ENCODE measurements at regions not wholly inside any gene's neighbourhood (a gene's known extent, or its start where the extent isn't known, plus 50 kb on each side); places are given as distances from the start of the nearest gene placed in this dataset.

DNA sequence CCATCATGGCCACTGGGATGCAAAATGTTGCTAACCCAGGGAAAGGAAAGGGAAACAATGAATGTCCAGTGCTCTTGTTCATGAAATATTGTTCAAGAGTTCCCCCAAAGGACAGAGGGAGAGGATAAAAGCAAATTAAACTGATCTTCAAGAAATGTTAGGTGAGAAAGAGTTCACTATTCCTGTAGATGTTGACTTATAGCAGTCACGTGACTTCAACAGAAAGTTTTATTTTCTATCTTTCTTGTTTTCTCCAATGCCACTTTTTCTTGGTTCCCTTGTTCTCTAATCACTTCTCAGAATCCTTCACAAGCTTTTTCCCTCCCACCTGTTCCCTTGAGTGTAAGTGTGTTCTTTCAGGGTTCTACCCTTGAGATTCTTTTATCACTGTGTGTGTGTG lies 245.3 kb downstream of the C12orf42 start:
- Histone ChIP-seq H3K4me3 (ENCODE audit: low read length) (no peak overlapping the region), H3K9ac (ENCODE audit: low read length) (no peak overlapping the region), H3K4me1 (ENCODE audit: low read length) (no peaks in the 10 kb centered on the region), H3K27me3 (ENCODE audit: low read depth, low read length) (no peaks in the 10 kb centered on the region), H2AFZ (ENCODE audit: low read depth, low read length) (no peak overlapping the region), H3K27ac (ENCODE audit: low read length) (no peak overlapping the region), H3K79me2 (ENCODE audit: low read length) (no peaks in the 10 kb centered on the region), H3K9me3 (ENCODE audit: insufficient read depth, low read length) (no peaks in the 10 kb centered on the region), H3K36me3 (replicated peaks; ENCODE audit: low read depth, low read length) (no peaks in the 10 kb centered on the region), H4K20me1 (ENCODE audit: insufficient read depth, low read length) (no peaks in the 10 kb centered on the region), H3K4me2 (ENCODE audit: low read length) (no peak overlapping the region)
- TF ChIP-seq, protein P1, sequence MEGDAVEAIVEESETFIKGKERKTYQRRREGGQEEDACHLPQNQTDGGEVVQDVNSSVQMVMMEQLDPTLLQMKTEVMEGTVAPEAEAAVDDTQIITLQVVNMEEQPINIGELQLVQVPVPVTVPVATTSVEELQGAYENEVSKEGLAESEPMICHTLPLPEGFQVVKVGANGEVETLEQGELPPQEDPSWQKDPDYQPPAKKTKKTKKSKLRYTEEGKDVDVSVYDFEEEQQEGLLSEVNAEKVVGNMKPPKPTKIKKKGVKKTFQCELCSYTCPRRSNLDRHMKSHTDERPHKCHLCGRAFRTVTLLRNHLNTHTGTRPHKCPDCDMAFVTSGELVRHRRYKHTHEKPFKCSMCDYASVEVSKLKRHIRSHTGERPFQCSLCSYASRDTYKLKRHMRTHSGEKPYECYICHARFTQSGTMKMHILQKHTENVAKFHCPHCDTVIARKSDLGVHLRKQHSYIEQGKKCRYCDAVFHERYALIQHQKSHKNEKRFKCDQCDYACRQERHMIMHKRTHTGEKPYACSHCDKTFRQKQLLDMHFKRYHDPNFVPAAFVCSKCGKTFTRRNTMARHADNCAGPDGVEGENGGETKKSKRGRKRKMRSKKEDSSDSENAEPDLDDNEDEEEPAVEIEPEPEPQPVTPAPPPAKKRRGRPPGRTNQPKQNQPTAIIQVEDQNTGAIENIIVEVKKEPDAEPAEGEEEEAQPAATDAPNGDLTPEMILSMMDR (IDR thresholded peaks at IDR 0.05; ENCODE audit: low read depth, low read length) = no peak
- TF ChIP-seq EZH2phosphoT487 (IDR thresholded peaks at IDR 0.05; ENCODE audit: low read depth) = no peak

Measured in OCI-LY3 (cell line).